Neural cell (in vitro differentiated cells): ENCODE measurements at regions not wholly inside any gene's neighbourhood (a gene's known extent, or its start where the extent isn't known, plus 50 kb on each side); places are given as distances from the start of the nearest gene placed in this dataset.

Source experiments
- CTCF ChIP-seq: fragments of 450-650 bp; IDR thresholded peaks from 2 replicates; pipeline ENCODE4 v1.5.1; 2014; ENCODE audit warnings: antibody characterized with exemption, mild to moderate bottlenecking, moderate library complexity; ENCODE audit not compliant: poor library complexity, severe bottlenecking
- SMC3 ChIP-seq: fragments of 450-650 bp; conservative IDR thresholded peaks from 2 replicates; pipeline ENCODE4 v1.6.1; 2014; ENCODE audit warnings: antibody characterized with exemption, mild to moderate bottlenecking, moderate library complexity; ENCODE audit not compliant: poor library complexity

GRCh38 chr10:78508955-78509748 lies 475.5 kb downstream of the RPS24 start:
- TF ChIP-seq CTCF = no peak
- no peak for TF ChIP-seq SMC3
